MM.1S (cell line): ENCODE measurements at regions not wholly inside any gene's neighbourhood (a gene's known extent, or its start where the extent isn't known, plus 50 kb on each side); places are given as distances from the start of the nearest gene placed in this dataset.

Source experiments
- CTCF ChIP-seq: fragments of 300-600 bp; sonication (generic); IDR thresholded peaks from 2 replicates; pipeline ENCODE4 v1.5.1; 2016; ENCODE audit warnings: antibody characterized with exemption, low read length, mixed read lengths
- EZH2 ChIP-seq: fragments of 300-600 bp; sonication (generic); optimal IDR thresholded peaks from 2 replicates; pipeline ENCODE3; 2017; ENCODE audit warnings: low read depth, mild to moderate bottlenecking, antibody characterized with exemption, low read length, mixed read lengths
- EZH2phosphoT487 ChIP-seq: fragments of 300-600 bp; sonication (generic); IDR thresholded peaks from 2 replicates; pipeline ENCODE4 v1.6.1; 2018; ENCODE audit warnings: antibody characterized with exemption, low read length

GRCh38 chr18:73118121-73118816 is 250.5 kb upstream of the NETO1 start:
- TF ChIP-seq CTCF = no peak
- TF ChIP-seq EZH2phosphoT487 = no peak
- TF ChIP-seq EZH2 = no peak
